Neural crest cell (in vitro differentiated cells): ENCODE measurements at regions not wholly inside any gene's neighbourhood (a gene's known extent, or its start where the extent isn't known, plus 50 kb on each side); places are given as distances from the start of the nearest gene placed in this dataset.
"Not testable (repeated sequence)": the region's sequence is repeated elsewhere in the genome, so short reads cannot be mapped to it uniquely, and the experiment has no call there.

Experiments
- DNase-seq: peaks from one replicate; pipeline ENCODE4 v3.0.0; 2021; ENCODE audit warnings: low read depth, mixed read lengths, low spot score
- H3K27ac Mint-ChIP-seq: one replicate; pipeline ENCODE4 v1.8.0; 2021; ENCODE audit warnings: mild to moderate bottlenecking, mixed read lengths; ENCODE audit not compliant: unreplicated experiment
- H3K27me3 Mint-ChIP-seq: 2 replicates; pipeline ENCODE4 v1.8.0; 2021; ENCODE audit warnings: low read depth, mild to moderate bottlenecking, mixed read lengths
- H3K36me3 Mint-ChIP-seq: 2 replicates; pipeline ENCODE4 v1.8.0; 2021; ENCODE audit warnings: low read depth, mild to moderate bottlenecking, mixed read lengths
- H3K4me1 Mint-ChIP-seq: 2 replicates; pipeline ENCODE4 v1.8.0; 2021; ENCODE audit warnings: mixed read lengths
- H3K4me3 Mint-ChIP-seq: one replicate; pipeline ENCODE4 v1.8.0; 2021; ENCODE audit warnings: mild to moderate bottlenecking, mixed read lengths
- H3K9me3 Mint-ChIP-seq: 2 replicates; pipeline ENCODE4 v1.8.0; 2021; ENCODE audit warnings: mixed read lengths
- CTCF ChIP-seq: fragments of 200-600 bp; sonication (generic); conservative IDR thresholded peaks from 2 replicates; pipeline ENCODE4 v1.5.0; 2021; ENCODE audit warnings: antibody characterized with exemption, mild to moderate bottlenecking

- DNase-seq = no peak
- H3K4me1 Mint-ChIP-seq = no peaks in the 10 kb centered on the region
- H3K9me3 Mint-ChIP-seq = no peaks in the 10 kb centered on the region
- no peak for TF ChIP-seq CTCF
- H3K4me3 Mint-ChIP-seq = no peak overlapping the region
- H3K27ac Mint-ChIP-seq = no peak overlapping the region
- H3K36me3 Mint-ChIP-seq = peaks cover 2% of the 10 kb centered on the region
- H3K27me3 Mint-ChIP-seq = no peaks in the 10 kb centered on the region
Measured at GRCh38 chr3:153050978-153051377, 111.0 kb upstream of the RAP2B start.

- H3K27me3 Mint-ChIP-seq = no peaks in the 10 kb centered on the region
- H3K4me3 Mint-ChIP-seq = no peak overlapping the region
- no peaks in the 10 kb centered on the region for H3K9me3 Mint-ChIP-seq
- peaks cover 2% of the 10 kb centered on the region for H3K36me3 Mint-ChIP-seq
- H3K27ac Mint-ChIP-seq = no peak overlapping the region
- no peak for DNase-seq
- H3K4me1 Mint-ChIP-seq = no peaks in the 10 kb centered on the region
- TF ChIP-seq CTCF = no peak
Measured at GRCh38 chr3:153051427-153052095, 110.5 kb upstream of the RAP2B start.

GRCh38 chr3:153052096-153052460 is 109.9 kb upstream of the RAP2B start:
- no peak for DNase-seq
- Mint-ChIP-seq H3K4me3 (no peak overlapping the region), H3K4me1 (no peaks in the 10 kb centered on the region), H3K36me3 (peaks cover 2% of the 10 kb centered on the region), H3K9me3 (no peaks in the 10 kb centered on the region), H3K27me3 (no peaks in the 10 kb centered on the region), H3K27ac (no peak overlapping the region)
- TF ChIP-seq CTCF = no peak

GRCh38 chr3:153055217-153055616 is 106.8 kb upstream of the RAP2B start:
- TF ChIP-seq CTCF = no peak
- no peaks in the 10 kb centered on the region for H3K9me3 Mint-ChIP-seq
- H3K27ac Mint-ChIP-seq = no peak overlapping the region
- no peaks in the 10 kb centered on the region for H3K4me1 Mint-ChIP-seq
- no peak overlapping the region for H3K4me3 Mint-ChIP-seq
- H3K36me3 Mint-ChIP-seq = peaks cover 2% of the 10 kb centered on the region
- no peak for DNase-seq
- no peaks in the 10 kb centered on the region for H3K27me3 Mint-ChIP-seq

- Mint-ChIP-seq H3K36me3 (peaks cover 2% of the 10 kb centered on the region), H3K27ac (no peak overlapping the region), H3K4me3 (no peak overlapping the region), H3K27me3 (no peaks in the 10 kb centered on the region), H3K9me3 (no peaks in the 10 kb centered on the region), H3K4me1 (no peaks in the 10 kb centered on the region)
- DNase-seq = no peak
- TF ChIP-seq CTCF = no peak
Measured at GRCh38 chr3:153055779-153056178, 106.2 kb upstream of the RAP2B start.

GRCh38 chr3:153058031-153058688 is 103.9 kb upstream of the RAP2B start:
- not testable (repeated sequence) for H3K27ac Mint-ChIP-seq, H3K4me3 Mint-ChIP-seq, H3K36me3 Mint-ChIP-seq, DNase-seq, H3K27me3 Mint-ChIP-seq, H3K9me3 Mint-ChIP-seq, H3K4me1 Mint-ChIP-seq
